ENCODE measurements at regions not wholly inside any gene's neighbourhood (a gene's known extent, or its start where the extent isn't known, plus 50 kb on each side); places are given as distances from the start of the nearest gene placed in this dataset.
"Not testable (repeated sequence)": the region's sequence is repeated elsewhere in the genome, so short reads cannot be mapped to it uniquely, and the experiment has no call there.

DNA sequence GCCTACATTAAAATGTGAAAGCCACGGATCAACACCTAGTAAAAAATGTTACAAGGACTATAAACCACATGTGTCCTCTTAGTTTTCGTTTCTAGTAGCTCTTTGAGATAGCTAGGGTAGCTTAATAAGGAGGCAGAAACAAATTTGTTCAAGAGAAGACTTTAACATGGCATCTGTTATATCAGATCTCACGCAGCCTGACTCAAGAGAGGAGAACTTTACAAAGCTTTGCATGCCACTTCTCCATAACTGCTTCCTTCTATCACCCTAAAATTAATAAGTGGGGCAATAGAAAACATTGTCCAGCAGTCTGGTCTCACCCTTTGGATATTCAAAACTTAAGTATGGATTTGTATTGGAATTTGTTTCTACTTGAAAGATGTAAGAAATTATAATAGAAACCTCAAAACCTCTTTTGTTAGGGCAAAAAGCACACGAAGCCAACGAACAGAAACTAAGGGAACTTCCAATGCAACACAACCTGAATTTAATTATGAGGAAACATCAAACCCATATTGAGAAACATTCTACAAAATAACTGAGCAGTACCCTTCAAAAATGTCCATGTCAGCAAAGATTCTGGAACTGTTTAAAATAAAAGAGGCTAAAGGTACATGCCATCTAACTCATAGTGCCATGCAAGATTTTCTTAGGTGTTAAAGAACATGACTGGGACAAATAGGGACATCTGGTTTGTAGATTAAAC lies 194.8 kb downstream of the LRIG3 start:
- no peak for DNase-seq (ENCODE audit: low read depth in 2 of 2)

DNA sequence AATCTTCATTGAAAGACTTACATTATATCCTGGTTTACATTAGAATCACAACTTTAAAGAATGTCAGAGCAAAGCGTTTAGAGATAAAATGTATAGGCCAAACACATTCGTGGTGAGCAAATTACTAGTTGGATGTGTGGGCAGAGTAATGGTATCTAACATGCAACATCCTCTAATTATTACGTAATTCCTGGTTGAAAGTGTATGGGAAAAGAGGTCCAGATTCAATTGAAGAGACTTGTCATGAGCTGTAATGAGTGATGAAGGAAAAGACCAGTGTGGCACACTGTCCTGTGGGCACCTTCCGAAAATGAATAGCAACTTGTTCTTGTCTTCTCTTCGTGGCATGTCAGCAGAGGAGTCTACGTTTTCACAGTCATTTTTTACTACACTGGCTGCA lies 192.8 kb downstream of the LRIG3 start:
- no peak for DNase-seq (ENCODE audit: low read depth in 2 of 2)

DNA sequence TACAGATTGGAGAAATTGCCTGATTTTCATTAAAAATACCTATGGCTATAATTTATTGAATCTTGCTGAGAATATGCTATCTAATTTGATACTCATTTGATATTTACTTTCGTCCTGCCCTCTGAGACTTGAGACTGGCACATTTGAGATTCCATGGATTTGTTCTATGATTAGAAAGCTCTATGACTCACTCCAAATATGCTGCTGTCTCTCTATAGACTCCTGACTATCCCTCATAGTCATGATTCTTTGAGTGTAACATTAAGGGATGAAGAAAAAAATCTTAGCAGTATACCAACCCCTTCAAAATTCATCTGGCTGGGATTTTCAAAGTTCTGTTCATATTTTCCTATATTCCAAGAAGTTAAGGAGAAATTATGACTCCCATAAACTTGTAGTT lies 191.9 kb downstream of the LRIG3 start:
- no peak for DNase-seq (ENCODE audit: low read depth in 2 of 2)

DNA sequence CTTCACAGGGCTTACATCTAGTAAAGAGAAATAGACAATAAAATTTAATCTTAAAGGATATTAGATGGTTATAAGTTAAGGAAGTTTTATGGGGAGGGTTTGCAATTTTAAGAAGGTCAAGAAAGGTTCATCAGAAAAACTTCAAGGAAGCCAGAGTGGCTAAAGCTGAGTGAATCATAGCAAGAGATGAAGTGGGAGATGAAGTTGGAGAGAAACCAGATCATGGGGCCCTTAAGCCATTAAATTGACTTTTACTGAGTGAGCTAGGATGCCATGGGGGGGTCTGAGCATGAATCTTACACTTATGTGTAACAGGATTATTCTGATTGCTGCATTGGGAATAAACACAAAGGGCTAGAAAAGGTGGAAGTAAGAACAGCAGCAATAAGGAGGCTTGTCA lies 189.2 kb downstream of the LRIG3 start:
- DNase-seq (ENCODE audit: low read depth in 2 of 2), result no peak

DNA sequence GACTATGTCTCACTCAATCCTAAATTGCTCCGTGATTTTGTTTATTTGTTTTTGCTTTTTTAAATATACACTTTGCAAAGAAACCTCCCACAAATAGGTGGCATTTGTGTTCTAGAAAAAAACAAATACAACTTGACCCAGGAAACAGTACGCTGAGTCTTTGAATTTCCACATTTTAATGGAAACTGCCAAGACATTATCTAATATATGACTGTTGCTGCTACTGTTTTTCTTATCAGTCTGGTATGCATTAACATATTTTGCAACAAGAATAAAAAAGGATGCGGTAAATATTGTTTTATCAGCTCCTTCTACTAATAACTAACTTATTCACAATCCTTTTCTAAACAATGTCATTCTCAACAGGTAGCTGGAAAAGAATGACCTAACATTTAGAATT lies 187.4 kb downstream of the LRIG3 start:
- no peak for DNase-seq (ENCODE audit: low read depth in 2 of 2)

DNA sequence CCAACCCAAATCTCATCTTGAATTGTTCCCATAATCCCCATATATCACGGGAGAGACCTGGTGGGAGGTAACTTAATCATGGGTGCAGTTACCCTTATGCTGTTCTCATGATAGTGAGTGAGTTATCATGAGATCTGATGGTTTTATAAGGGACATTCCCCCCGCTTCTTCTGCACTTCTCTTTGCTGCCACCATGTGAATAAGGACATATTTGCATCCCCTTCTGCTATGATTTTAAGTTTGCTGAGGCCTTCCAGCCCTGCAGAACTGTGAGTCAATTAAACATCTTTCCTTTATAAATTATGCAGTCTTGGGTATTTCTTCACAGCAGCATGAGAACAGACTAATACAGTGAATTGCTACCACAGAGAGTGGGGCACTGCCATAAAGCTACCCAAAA lies 179.1 kb downstream of the LRIG3 start:
- no peak for DNase-seq (ENCODE audit: low read depth in 2 of 2)

DNA sequence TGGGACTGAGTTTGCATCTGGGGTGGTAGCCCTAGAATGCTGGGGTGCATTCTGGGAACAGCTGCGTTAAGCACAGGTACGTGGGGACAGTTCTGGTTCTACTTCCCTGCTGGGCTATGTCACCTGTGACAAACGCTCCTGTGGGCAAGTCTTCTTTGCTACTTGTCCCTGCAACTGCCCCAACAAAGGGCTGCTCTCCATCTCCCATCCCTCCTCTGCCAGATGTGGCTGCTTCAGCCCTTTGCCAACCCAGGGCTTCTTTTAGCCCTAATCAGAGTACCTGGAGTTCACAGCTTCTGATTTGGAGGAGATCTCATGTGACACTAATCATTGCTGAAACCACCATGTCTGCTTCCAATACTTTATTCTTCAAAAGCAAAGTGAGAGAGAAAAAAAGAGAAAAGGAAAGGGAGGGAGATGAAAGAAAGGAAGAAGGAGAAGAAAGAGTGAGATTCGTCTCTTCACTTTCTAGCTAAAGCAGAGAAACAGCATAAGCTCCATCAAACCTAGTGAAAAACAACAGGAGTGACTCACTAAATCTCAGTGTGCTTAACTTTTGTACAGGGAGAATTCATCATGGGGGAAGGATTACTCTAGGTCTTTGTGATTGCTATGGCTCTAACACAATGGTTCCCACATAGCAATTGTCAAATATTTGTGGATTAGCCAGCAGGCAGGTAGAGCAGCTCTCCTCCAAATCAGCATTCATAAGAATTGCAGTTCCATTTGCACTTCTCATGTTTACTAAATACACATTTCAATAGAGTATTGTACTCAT lies 174.8 kb downstream of the LRIG3 start:
- no peak for DNase-seq (ENCODE audit: low read depth in 2 of 2)

DNA sequence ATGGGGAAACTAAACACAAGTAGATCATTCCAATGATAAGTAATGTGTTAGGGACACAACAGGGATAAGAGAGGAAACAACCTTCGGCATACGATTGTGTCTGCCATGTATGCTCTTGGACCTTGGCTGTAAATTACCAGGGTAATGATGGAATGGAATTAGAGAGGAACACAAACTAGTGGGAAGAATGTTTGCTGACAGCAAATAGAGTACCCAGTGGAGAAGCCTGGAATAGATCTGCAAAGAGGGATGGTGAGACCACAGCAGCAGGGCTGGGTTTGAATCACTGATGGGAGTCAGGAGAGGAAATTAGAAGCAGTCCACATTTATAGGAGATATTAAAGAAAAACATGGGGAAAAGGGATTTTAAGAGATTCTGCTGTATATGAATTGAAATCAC lies 172.8 kb downstream of the LRIG3 start:
- no peak for DNase-seq (ENCODE audit: low read depth in 2 of 2)

DNA sequence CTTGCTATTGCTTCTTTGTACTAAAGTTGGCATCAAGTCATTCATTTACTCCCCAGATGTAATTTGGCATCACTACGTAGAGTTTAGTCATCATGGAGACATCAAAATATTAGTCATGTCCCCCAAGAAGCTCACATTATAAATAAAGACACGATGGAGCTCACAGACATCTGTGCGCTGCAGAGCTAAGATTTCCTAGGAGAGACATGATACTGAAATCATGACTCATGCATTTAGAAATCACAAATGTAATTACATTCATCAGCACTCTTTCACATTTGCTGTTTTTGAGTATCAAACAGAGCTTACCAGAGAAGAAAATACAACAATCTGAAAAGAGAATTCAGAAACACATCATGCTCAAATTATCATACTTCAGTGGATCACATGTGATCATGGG lies 169.8 kb downstream of the LRIG3 start:
- DNase-seq (ENCODE audit: low read depth in 2 of 2), result no peak

DNA sequence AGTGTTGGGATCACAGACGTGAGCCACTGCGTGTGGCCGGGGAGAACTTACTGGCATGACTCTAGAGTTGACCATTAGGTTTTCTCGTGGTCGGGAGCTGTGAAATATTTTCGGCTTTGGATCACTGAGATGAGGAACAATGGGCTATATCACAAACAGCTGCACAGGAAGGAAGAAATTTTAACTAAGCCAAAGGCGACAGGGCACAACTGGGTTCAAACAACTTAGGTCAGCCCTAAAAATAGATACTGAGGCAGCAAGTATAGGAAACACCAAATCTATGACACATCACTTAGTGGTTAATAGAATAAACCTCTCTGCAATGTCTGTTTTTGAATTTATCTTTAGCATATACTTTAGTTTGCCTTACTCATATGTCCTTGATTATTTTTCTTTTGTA lies 162.9 kb downstream of the LRIG3 start:
- no peak for DNase-seq (ENCODE audit: low read depth in 2 of 2)

DNA sequence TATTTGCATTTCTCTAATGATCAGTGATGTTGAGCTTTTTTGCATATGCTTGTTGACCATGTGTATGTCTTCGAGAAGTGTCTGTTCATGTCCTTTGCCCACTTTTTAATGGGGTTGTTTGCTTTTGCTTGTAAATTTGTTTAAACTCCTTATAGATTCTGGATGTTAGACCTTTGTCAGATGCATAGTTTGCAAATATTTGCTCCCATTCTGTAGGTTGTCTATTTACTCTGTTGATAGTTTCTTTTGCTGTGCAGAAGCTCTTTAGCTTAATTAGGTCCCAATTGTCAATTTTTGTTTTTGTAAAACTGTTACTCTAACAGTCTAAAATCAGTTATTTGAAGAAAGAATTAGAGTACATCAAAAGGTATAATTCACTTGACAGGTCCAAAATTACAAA lies 160.6 kb downstream of the LRIG3 start:
- DNase-seq (ENCODE audit: low read depth in 2 of 2), result not testable (repeated sequence)

DNA sequence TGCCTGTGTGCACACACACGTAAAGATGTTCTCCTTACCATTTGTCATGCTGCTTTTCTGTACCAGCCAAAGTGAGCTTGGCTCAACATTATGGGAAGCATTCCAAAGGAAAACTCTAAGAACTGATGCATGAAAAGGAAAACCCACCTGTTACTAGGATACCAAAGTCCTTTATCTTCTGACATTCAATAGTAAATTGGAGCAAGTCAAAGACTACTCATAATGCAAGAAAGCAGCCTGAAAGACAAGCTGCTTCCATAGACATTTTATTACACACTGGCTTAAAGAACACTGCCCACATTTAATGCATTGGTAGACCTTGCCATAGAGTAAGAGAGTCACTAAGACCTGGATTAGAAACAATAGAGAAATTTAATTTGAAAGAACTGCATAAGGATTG lies 159.0 kb downstream of the LRIG3 start:
- no peak for DNase-seq (ENCODE audit: low read depth in 2 of 2)

DNA sequence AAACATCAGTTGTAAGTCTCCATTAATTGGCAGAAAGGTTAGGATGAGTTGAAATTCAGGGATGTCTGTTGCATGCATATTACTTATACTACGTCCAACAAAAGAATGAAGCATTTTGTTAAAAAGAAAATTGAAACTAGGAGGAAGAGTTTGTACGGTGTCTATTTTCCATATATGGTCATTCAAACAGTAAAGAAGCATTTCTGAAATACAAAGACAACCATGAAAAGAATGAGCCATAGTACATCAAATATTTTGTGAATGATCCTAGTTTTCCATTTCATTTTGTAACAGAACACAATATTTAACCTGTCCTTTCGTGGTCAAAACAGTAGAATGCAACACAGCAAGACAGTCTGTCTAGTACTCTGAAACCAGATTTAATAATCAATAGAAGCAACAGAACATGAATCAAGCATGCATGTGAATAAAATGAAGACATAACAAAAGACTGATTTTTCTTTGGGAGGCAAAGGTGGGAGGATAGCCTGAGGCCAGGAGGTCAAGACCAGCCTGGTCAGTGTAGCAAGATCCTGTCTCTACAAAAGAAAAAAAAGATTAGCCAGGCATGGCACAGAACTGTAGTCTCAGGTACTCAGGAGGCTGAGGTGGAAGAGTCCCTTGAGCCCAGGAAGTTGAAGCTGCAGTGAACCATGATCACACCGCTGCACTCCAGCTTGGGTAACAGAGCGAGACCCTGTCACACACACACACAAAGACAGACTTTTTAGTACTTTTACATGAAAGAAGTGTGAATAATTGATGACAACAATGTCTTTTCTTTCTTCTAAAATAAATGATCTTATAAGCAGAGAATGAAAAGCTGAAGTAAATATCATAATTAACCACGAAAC lies 156.0 kb downstream of the LRIG3 start:
- no peak for DNase-seq (ENCODE audit: low read depth in 2 of 2)

DNA sequence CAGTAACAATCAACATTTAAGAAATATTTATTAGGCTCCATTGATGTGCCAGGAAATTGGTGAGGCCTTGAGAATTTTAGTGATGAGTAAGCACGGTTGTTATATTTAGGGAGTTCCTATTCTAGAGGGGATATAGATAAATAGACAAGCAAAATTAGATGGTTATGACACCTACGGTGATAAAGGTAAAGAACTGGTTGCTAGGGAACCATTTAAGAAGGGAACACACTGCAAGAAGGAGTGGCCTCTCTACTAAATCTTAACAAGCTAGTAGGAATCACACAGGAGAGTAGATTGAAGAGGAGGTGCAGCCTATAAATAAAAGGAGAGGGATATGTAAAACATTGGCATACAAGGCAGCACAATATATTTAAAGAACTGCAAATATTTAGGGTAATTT lies 155.2 kb downstream of the LRIG3 start:
- no peak for DNase-seq (ENCODE audit: low read depth in 2 of 2)

DNA sequence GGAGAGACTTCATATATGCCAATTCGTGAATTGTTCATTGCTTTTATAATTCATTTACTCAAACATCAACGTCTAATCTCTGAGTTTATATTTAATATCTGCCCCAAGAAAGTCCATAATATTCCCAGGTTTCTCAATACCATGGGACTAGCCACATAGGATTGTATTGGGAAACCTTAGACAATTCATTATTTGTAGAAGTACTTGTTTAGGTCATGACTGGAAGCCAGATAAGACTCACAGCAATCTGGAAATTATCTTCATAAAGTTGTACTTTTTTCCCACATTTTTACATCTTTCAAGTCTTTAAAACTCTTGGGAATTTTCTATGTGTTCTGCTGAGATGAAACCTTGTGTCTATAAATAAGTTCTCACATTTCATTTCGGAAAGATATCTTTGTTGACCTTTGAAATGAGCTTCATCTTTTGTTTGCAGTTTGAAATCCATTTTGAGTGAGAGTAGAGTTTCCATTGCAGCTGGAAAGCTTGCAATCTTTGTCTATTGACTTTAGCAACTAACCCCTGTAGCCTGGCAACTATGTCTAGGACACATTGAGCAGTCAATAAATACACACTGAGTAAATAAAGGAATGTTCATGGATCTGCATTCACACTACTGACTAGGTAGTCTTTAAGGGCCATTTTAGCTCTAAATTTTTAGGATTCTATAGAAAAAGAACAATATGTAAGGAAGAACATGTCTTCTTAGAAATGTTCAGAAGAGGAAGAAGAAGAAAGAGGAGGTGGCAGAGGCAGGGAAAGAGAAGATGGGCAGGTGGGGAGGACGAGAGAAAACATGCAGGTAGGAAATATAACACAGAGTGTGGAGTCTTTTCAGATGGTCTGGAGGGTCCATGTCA lies 154.4 kb downstream of the LRIG3 start:
- DNase-seq (ENCODE audit: low read depth in 2 of 2), result no peak

DNA sequence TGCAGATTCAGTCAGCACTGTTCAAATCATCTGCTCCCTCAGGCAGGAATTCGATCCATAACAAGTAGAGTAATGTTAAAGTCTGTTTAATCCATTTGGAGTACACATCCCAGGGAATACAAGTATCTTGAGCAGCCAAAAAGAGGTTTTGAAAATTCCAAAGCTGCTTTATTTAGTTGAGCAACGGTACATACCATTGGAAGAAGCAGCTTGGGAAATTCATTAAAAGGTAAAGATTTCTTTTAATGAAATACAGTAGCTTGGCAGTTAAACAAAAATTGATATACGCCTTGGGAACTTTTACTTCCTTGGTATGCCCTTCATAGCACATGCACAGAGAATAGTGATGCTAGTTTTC lies 153.8 kb downstream of the LRIG3 start:
- no peak for DNase-seq (ENCODE audit: low read depth in 2 of 2)

DNA sequence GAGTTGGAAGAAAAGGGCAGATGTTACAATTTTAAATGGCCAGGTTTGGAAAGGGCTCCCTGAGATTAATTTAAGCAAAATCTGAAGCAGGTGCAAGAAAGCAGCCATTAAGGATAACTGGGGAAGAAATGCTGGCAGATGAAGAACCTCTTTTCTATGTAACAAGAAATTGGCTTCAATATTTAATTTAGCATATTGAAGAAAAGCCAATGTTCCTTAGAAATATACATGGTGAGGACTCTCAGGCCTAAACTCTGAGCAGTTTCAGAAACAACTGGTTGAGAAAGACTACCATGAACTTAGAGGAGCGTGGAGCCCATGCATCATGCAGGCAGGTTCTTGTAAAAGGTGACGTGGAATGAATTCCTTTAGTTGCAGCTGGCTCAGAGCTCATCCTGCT lies 152.8 kb downstream of the LRIG3 start:
- DNase-seq (ENCODE audit: low read depth in 2 of 2), result no peak

DNA sequence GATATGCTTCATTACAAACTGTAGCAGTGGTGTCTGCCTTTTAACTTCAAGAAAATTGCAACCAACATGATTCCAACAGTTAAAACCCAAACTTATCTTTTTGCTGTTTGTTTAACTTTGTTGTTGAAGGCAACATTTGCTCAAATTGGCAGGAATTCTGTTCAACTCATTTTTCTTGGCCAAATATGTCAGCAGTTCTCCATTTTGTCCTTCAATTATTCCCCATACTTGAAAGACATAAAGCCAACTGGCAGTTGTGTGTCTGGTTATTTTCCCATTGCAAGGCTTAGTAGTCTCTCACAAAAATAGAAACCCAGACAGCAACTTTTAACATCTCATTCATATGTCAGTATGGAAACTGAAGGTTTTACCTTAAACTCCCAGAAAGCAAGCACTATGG lies 146.3 kb downstream of the LRIG3 start:
- DNase-seq (ENCODE audit: low read depth in 2 of 2), result no peak

DNA sequence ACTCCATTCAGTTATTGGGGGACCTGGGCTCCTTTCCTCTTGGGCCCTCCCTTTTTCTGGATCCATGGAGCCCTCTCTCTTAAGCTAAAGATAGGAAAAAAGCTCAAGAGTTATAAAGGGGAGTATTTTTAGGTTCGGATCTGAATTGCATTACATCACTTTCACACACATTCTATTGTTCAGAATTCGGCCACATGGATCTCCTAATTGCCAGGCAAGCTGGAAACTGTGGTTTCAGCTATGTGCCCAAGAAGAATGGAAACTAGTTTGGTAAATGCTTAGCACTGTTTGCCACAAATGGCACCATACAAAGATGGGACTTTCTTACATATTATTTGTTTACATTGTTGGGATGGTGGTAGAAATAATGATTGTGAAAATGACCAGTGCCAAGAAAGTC lies 145.6 kb downstream of the LRIG3 start:
- no peak for DNase-seq (ENCODE audit: low read depth in 2 of 2)

DNA sequence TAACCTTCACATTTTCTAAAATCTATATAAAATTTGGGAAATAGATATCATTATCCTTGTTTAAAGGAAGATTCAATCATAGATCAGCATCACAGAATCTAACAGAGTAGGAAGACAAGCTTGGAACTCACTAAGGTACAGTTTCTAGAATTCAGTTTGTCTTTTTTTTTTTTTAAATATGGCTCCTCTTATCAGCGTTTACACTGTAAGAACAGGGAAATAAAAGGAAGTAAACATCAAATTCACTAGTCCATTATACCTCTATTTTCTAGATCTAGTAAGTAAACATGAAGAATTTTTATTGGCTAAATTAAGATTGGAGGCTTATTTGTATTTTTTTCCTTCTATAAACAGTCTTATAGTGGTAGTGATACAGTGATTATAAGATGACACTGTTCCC lies 144.9 kb downstream of the LRIG3 start:
- no peak for DNase-seq (ENCODE audit: low read depth in 2 of 2)

DNA sequence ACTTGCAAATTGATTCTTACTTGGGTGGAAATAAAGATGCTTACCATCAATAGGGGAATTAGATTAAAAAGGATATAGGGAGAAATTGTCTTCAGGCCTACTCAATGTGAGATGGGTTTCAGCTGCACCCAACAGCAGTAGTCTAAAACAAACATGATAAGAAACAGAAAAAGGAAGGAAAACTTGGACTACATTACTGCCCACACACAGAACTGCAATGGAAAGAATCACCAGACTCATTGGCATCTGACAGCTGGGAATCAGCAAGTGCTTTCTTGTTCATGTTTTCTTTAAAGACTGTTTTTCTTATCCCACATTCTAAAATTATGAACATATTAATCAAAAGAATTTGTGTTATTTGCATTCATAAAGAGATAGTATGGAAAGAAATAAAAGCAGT lies 144.2 kb downstream of the LRIG3 start:
- DNase-seq (ENCODE audit: low read depth in 2 of 2), result no peak

DNA sequence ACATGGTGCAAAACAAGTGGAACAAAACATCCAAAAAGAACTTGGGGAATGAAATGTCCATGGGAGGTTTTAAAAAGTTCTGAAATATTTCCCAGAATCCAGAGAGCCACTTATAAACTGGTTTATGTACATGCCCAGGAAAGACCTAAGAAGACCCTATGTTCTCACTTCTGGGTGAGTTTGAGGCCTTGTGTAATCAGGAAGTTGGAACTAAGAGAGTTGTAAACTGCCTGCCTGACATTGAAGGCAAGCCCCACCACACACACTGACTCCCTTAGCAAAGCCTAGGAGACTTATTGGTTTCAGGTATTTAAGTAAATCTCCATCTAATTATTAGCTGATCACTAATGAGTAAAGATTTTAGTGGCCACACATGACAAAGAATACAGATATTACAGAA lies 142.5 kb downstream of the LRIG3 start:
- no peak for DNase-seq (ENCODE audit: low read depth in 2 of 2)
